ENCODE measurements at regions not wholly inside any gene's neighbourhood (a gene's known extent, or its start where the extent isn't known, plus 50 kb on each side); places are given as distances from the start of the nearest gene placed in this dataset.

- TF ChIP-seq CTCF (IDR thresholded peaks at IDR 0.05; ENCODE audit: insufficient read depth, low read depth, low read length): no peak
- DNase-seq (ENCODE audit: low read depth): no peak
- H3K4me3 ChIP-seq (ENCODE audit: low read depth, low read length): no peak overlapping the region
Observed at GRCh38 chr3:28136607-28137216, 104.7 kb upstream of the CMC1 start.

GRCh38 chr3:28138043-28138610 is 103.3 kb upstream of the CMC1 start:
- no peak for DNase-seq (ENCODE audit: low read depth)
- no peak for TF ChIP-seq CTCF (IDR thresholded peaks at IDR 0.05; ENCODE audit: insufficient read depth, low read depth, low read length)
- no peak overlapping the region for H3K4me3 ChIP-seq (ENCODE audit: low read depth, low read length)

GRCh38 chr3:28139288-28139687 is 102.1 kb upstream of the CMC1 start:
- no peak for TF ChIP-seq CTCF (IDR thresholded peaks at IDR 0.05; ENCODE audit: insufficient read depth, low read depth, low read length)
- DNase-seq (ENCODE audit: low read depth): peak; percentile 1

GRCh38 chr3:28139967-28140634 is 101.3 kb upstream of the CMC1 start:
- TF ChIP-seq CTCF (IDR thresholded peaks at IDR 0.05; ENCODE audit: insufficient read depth, low read depth, low read length): no peak
- H3K4me3 ChIP-seq (ENCODE audit: low read depth, low read length): no peak overlapping the region
- DNase-seq (ENCODE audit: low read depth): no peak

More at GRCh38 chr3:28139288-28139687, 102.1 kb upstream of the CMC1 start:
- no peak overlapping the region for H3K4me3 ChIP-seq (ENCODE audit: low read depth, low read length)

GRCh38 chr3:28140664-28141063 is 100.8 kb upstream of the CMC1 start:
- H3K4me3 ChIP-seq (ENCODE audit: low read depth, low read length): no peak overlapping the region
- TF ChIP-seq CTCF (IDR thresholded peaks at IDR 0.05; ENCODE audit: insufficient read depth, low read depth, low read length): no peak
- DNase-seq (ENCODE audit: low read depth): no peak

GRCh38 chr3:28149960-28150359 is 91.5 kb upstream of the CMC1 start:
- TF ChIP-seq CTCF (IDR thresholded peaks at IDR 0.05; ENCODE audit: insufficient read depth, low read depth, low read length): no peak
- DNase-seq (ENCODE audit: low read depth): no peak
- H3K4me3 ChIP-seq (ENCODE audit: low read depth, low read length): no peak overlapping the region

All from fibroblast of villous mesenchyme (primary cell).